Epithelial cell of prostate (primary cell): ENCODE measurements at regions not wholly inside any gene's neighbourhood (a gene's known extent, or its start where the extent isn't known, plus 50 kb on each side); places are given as distances from the start of the nearest gene placed in this dataset.
"Not testable (repeated sequence)": the region's sequence is repeated elsewhere in the genome, so short reads cannot be mapped to it uniquely, and the experiment has no call there.

Experiments
- DNase-seq: peaks from one replicate; pipeline ENCODE4 v3.0.0-alpha.2; 2011; ENCODE audit warnings: low read depth, low spot score
- H3K27ac ChIP-seq: fragments of 450-650 bp; 2 replicates; pipeline ENCODE4 v1.5.1; 2017; ENCODE audit warnings: mild to moderate bottlenecking

DNA sequence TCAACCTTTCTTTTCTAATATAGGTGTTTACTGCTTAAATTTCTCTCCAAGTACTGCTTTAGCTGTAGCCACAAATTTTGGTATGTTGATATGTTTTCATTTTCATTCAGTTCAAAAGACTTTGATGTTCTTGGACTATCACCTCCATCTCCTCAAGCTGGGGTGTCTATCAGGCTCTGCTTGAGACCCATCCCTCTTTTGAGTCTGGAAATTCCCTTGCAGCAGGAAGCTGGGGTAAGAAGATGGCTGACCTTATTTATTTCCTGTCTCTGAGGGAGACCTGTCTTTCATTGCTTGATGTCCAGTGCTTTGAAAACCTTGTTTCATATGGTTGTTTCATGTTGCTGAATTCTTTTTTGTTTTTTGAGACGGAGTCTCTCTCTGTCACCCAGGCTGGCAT, 60.5 kb upstream of the ADPGK start:
- no peak overlapping the region for H3K27ac ChIP-seq
- DNase-seq: no peak

DNA sequence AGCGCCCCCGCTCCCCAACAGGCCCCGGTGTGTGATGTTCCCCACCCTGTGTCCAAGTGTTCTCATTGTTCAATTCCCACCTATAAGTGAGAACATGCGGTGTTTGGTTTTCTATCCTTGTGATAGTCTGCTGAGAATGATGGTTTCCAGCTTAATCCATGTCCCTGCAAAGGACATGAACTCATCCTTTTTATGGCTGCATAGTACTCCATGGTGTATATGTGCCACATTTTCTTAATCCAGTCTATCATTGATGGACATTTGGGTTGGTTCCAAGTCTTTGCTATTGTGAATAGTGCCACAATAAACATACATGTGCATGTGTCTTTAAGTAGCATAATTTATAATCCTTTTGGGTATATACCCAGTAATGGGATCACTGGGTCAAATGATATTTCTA, 59.8 kb upstream of the ADPGK start:
- DNase-seq, H3K27ac ChIP-seq: not testable (repeated sequence)

DNA sequence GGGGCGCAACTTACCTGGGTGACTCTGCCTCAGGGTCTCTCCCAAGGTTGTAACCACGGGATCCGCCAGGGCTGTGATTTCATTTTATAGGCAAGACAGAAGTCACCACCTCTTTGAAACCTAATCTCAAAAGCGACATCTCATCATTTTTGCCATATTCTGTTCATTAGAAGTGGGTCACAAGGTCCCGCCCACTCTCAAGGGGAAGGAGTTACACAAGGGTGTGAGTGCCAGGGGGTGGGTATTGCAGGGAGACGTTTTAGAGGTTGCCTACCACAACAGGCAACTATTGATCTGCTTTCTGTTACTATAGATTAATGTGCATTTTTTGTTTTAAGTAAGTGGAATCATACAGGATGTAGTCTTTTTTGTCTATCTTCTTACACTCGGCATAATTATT, 56.6 kb upstream of the ADPGK start:
- H3K27ac ChIP-seq: no peak overlapping the region

DNA sequence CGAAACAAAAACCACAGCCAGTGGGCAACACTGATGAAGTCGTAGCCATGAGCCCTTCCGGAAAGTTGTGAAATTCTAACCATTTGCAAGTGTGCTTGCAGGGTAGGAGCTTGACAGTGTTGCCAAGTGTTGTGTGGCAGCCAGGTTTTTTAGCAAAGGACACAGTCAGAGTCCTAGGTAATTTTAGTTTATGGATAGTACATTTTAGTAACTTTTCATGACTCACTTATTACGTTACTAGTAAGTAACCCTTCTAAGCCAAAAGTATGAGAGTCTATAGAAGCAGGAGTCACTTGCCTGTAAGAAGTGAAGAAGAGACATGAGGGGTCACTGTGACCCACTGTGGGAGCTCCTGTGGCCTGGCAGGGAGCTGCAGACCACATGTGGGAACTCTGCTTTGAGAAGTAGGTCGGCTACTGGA, 54.8 kb upstream of the ADPGK start:
- H3K27ac ChIP-seq: no peak overlapping the region
- no peak for DNase-seq

More for the DNA sequence above, 56.6 kb upstream of the ADPGK start:
- DNase-seq: no peak

DNA sequence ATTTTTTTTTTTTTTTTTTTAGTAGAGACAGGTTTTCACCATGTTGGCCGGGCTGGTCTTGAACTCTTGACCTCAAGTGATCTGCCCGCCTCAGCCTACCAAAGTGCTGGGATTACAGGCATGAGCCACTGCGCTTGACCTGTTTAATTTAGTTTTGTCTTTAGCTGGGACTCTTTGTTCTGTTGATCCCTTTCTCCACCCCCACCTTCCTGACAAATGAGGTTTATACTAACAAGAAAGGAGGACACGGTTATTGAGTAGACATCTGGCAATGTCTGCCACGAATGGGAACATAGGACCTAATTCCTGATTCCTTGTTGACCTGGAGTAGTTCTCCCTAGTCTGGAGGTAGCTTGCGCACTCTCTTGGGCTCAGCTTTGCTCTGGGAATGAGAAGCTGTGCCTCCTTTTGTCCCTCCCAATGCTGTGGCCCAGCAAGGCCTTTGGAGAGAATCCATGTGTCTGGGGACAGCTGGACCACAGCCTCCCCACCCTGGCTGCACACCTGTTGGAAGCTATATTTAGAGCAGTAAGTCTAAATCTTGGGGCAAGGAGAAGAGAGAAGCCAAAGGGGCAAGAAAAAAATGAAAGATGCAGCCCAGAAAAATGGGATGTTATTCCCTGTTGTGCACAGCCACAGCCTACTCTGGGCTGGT, 53.2 kb upstream of the ADPGK start:
- no peak overlapping the region for H3K27ac ChIP-seq
- DNase-seq: no peak

DNA sequence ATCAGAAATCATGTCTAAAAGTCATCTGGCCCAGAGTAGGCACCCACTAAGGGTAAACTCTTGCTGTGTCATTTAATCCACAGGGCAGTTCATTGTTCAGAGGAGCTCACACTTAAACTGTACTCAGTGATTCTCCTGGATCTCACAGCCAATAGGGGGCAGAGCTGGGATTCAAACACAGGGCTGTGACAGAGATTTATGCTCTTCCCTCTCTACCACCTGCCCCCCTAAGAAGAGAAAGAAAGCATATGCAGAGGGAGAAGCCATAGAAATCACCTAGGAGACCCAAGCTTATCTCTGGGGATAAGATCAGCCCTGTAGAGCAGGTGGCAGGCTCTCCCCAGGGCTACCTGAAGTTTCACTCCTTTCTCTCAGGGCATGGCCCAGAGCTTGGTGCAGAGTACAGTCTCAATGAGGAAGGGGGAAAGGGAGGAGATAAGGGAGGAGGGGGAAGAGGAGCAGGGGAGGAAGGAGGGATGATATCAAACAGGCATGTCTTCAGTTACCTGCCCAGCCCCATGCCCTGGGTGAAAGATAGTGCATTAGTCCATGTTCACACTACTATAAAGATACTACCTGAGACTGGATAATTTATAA, 51.8 kb upstream of the ADPGK start:
- DNase-seq: no peak
- H3K27ac ChIP-seq: no peak overlapping the region

DNA sequence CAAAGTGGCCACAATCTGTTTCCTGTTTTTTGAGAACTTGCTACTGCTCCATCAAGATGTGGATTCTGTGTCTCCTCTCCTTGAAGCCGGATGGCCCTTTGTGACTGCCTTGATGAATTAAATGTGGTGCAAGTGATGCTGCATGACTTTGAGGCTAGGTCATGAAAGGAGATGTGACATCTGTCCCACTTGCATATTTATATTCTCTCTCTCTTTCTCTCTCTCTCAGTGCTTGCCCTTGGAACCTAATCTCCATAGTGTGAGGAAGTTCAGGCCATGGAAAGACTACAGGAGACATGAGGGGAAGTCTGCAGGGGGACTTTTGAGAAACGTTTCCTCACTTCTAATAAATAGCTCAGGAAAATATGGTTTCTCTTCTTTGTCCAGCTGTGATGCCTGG, 50.0 kb upstream of the ADPGK start:
- no peak for DNase-seq
- no peak overlapping the region for H3K27ac ChIP-seq
